ENCODE measurements at regions not wholly inside any gene's neighbourhood (a gene's known extent, or its start where the extent isn't known, plus 50 kb on each side); places are given as distances from the start of the nearest gene placed in this dataset.

- TF ChIP-seq CTCF (conservative IDR thresholded peaks at IDR 0.05; ENCODE audit: low read length) (no peak), EZH2phosphoT487 (IDR thresholded peaks at IDR 0.05; ENCODE audit: borderline replicate concordance, low read depth, low read length) (no peak)
Observed at GRCh38 chr10:81136261-81136660, 598.6 kb downstream of the SH2D4B start.

Data from OCI-LY7 (cell line).